Spleen (tissue), 7 donors: ENCODE measurements at regions not wholly inside any gene's neighbourhood (a gene's known extent, or its start where the extent isn't known, plus 50 kb on each side); places are given as distances from the start of the nearest gene placed in this dataset.
"Not testable (repeated sequence)": the region's sequence is repeated elsewhere in the genome, so short reads cannot be mapped to it uniquely, and the experiment has no call there.

ENCODE experiments used
- CTCF ChIP-seq, 11 experiments: fragments of 200-600 bp in 7 of 11; fragments of 450-650 bp in 4 of 11; sonication (generic) in 4 of 11; IDR thresholded peaks in 8 of 11; conservative IDR thresholded peaks in 3 of 11; 1 replicate in 7 of 11; 2 replicates in 4 of 11; pipeline versions ENCODE4 v1.4.0 to v1.8.0; 2016 to 2021; ENCODE audit warnings: antibody characterized with exemption in 11 of 11, inconsistent platforms in 4 of 11, mild to moderate bottlenecking in 1 of 11
- POLR2A ChIP-seq, 3 donors: fragments of 450-650 bp; IDR thresholded peaks; one replicate each; pipeline ENCODE4 v1.5.1; 2017; ENCODE audit warnings: antibody characterized with exemption in 3 of 3, mild to moderate bottlenecking in 1 of 3
- donor health status: DM: no; HTN: no; CAD: no; lungs with moderate emphysema.
- donor health status: DM: no; HTN: no; CAD: no.
- donor health status: DM: no; HTN: no; CAD: no.

GRCh38 chr4:114262421-114262820 lies 283.0 kb upstream of the ARSJ start:
- not testable (repeated sequence) for TF ChIP-seq POLR2A (IDR thresholded peaks at IDR 0.05); CTCF (IDR thresholded peaks at IDR 0.05 in 8 of 11, conservative IDR thresholded peaks at IDR 0.05 in 3 of 11)
